ENCODE measurements at regions not wholly inside any gene's neighbourhood (a gene's known extent, or its start where the extent isn't known, plus 50 kb on each side); places are given as distances from the start of the nearest gene placed in this dataset.

DNA sequence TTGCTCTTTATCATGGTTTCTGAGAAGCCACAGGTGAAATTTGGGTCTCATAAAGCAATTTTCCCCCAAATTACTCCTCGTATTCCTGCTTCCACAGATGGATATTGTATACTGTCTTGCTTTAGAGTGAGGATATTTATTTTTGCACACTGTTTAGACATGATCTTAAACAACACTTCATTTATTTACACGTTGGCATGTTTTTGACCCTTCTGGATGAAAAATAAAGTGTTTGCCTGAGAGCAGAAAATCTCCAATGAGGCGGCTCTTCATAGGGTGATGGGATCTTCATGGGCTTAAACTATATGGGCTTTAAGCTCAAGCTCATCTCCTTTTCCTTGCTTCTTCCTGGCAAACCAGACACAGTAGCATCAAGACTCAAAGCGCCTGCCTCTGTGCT, 148.4 kb downstream of the MACROH2A1 start:
- TF ChIP-seq, protein P1, sequence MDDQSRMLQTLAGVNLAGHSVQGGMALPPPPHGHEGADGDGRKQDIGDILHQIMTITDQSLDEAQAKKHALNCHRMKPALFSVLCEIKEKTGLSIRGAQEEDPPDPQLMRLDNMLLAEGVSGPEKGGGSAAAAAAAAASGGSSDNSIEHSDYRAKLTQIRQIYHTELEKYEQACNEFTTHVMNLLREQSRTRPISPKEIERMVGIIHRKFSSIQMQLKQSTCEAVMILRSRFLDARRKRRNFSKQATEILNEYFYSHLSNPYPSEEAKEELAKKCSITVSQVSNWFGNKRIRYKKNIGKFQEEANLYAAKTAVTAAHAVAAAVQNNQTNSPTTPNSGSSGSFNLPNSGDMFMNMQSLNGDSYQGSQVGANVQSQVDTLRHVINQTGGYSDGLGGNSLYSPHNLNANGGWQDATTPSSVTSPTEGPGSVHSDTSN (CRISPR knock-in tag; IDR thresholded peaks at IDR 0.05; ENCODE audit: borderline replicate concordance) = no peak
- TF ChIP-seq SIN3A (IDR thresholded peaks at IDR 0.05; ENCODE audit: borderline replicate concordance, low read depth, low read length) = no peak
- no peak for TF ChIP-seq ARNT (IDR thresholded peaks at IDR 0.05)
- TF ChIP-seq, protein P2, sequence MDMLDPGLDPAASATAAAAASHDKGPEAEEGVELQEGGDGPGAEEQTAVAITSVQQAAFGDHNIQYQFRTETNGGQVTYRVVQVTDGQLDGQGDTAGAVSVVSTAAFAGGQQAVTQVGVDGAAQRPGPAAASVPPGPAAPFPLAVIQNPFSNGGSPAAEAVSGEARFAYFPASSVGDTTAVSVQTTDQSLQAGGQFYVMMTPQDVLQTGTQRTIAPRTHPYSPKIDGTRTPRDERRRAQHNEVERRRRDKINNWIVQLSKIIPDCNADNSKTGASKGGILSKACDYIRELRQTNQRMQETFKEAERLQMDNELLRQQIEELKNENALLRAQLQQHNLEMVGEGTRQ (IDR thresholded peaks at IDR 0.05; ENCODE audit: low read depth, low read length) = no peak
- TF ChIP-seq, protein P2 (CRISPR knock-in tag; IDR thresholded peaks at IDR 0.05; ENCODE audit: borderline replicate concordance) = no peak

Data from HepG2 (cell line).